OCI-LY3 (cell line): ENCODE measurements at regions not wholly inside any gene's neighbourhood (a gene's known extent, or its start where the extent isn't known, plus 50 kb on each side); places are given as distances from the start of the nearest gene placed in this dataset.

Experiments used
- H2AFZ ChIP-seq: fragments of 200-600, 300-600 bp; shearing (Covaris generic); 2 replicates; pipeline ENCODE4 v1.6.0; 2014; ENCODE audit warnings: antibody characterized with exemption, low read depth, low read length
- H3K27ac ChIP-seq: fragments of 200-600, 300-600 bp; sonication (generic); 2 replicates; pipeline ENCODE4 v1.5.1; 2014; ENCODE audit warnings: mild to moderate bottlenecking, low read length, moderate library complexity, mixed read lengths
- H3K27me3 ChIP-seq: fragments of 200-600, 300-600 bp; sonication (generic); 2 replicates; pipeline ENCODE4 v1.6.1; 2014; ENCODE audit warnings: low read depth, low read length, mixed read lengths
- H3K36me3 ChIP-seq: fragments of 200-600, 300-600 bp; sonication (generic); replicated peaks from 2 replicates; pipeline ENCODE3; 2014; ENCODE audit warnings: low read depth, low read length, mixed read lengths
- H3K4me1 ChIP-seq: fragments of 300-600, 200-600 bp; sonication (generic); 2 replicates; pipeline ENCODE4 v1.6.1; 2014; ENCODE audit warnings: low read length, mixed read lengths
- H3K4me2 ChIP-seq: fragments of 200-600, 300-600 bp; sonication (generic); 2 replicates; pipeline ENCODE4 v1.6.1; 2014; ENCODE audit warnings: low read length, mixed read lengths
- H3K4me3 ChIP-seq: fragments of 300-600, 200-600 bp; sonication (generic); 2 replicates; pipeline ENCODE4 v1.5.1; 2014; ENCODE audit warnings: antibody characterized with exemption, mild to moderate bottlenecking, low read length, moderate library complexity
- H3K79me2 ChIP-seq: fragments of 300-600, 200-600 bp; shearing (Covaris generic); 2 replicates; pipeline ENCODE4 v1.6.1; 2014; ENCODE audit warnings: mild to moderate bottlenecking, low read length, mixed read lengths
- H3K9ac ChIP-seq: fragments of 300-600, 200-600 bp; shearing (Covaris generic); 2 replicates; pipeline ENCODE4 v1.6.0; 2014; ENCODE audit warnings: mild to moderate bottlenecking, low read length, moderate library complexity
- H3K9me3 ChIP-seq: fragments of 200-600, 300-600 bp; shearing (Covaris generic); 2 replicates; pipeline ENCODE4 v1.6.1; 2014; ENCODE audit warnings: low read length, mixed read lengths; ENCODE audit not compliant: insufficient read depth
- H4K20me1 ChIP-seq: fragments of 200-600, 300-600 bp; sonication (generic); 2 replicates; pipeline ENCODE4 v1.6.1; 2016; ENCODE audit warnings: low read length, mixed read lengths; ENCODE audit not compliant: insufficient read depth
- CTCF ChIP-seq: fragments of 200-600, 300-600 bp; sonication (generic); IDR thresholded peaks from 2 replicates; pipeline ENCODE4 v1.5.1; 2014; ENCODE audit warnings: antibody characterized with exemption, low read length, low read depth
- EZH2phosphoT487 ChIP-seq: fragments of 200-600 bp; shearing (Covaris generic); IDR thresholded peaks from 2 replicates; pipeline ENCODE4 v1.6.1; 2018; ENCODE audit warnings: antibody characterized with exemption, mixed run types, low read depth

GRCh38 chr13:75149776-75150175 lies 332.2 kb downstream of the TBC1D4 start:
- Histone ChIP-seq H3K9me3 (no peaks in the 10 kb centered on the region), H3K79me2 (no peaks in the 10 kb centered on the region), H3K4me3 (no peak overlapping the region), H3K27me3 (no peaks in the 10 kb centered on the region), H3K4me1 (no peaks in the 10 kb centered on the region), H3K4me2 (no peak overlapping the region), H3K9ac (no peak overlapping the region), H3K27ac (no peak overlapping the region), H3K36me3 (no peaks in the 10 kb centered on the region), H4K20me1 (no peaks in the 10 kb centered on the region), H2AFZ (no peak overlapping the region)
- TF ChIP-seq EZH2phosphoT487, result no peak
- TF ChIP-seq CTCF, result no peak

GRCh38 chr13:75147946-75148345 lies 334.0 kb downstream of the TBC1D4 start:
- no peaks in the 10 kb centered on the region for H3K9me3 ChIP-seq
- H2AFZ ChIP-seq, result no peak overlapping the region
- no peaks in the 10 kb centered on the region for H3K36me3 ChIP-seq
- no peaks in the 10 kb centered on the region for H3K79me2 ChIP-seq
- H3K9ac ChIP-seq, result no peak overlapping the region
- no peaks in the 10 kb centered on the region for H3K4me1 ChIP-seq
- no peaks in the 10 kb centered on the region for H3K27me3 ChIP-seq
- H3K27ac ChIP-seq, result no peak overlapping the region
- TF ChIP-seq CTCF, result no peak
- TF ChIP-seq EZH2phosphoT487, result no peak
- no peak overlapping the region for H3K4me2 ChIP-seq
- H4K20me1 ChIP-seq, result no peaks in the 10 kb centered on the region
- no peak overlapping the region for H3K4me3 ChIP-seq

DNA sequence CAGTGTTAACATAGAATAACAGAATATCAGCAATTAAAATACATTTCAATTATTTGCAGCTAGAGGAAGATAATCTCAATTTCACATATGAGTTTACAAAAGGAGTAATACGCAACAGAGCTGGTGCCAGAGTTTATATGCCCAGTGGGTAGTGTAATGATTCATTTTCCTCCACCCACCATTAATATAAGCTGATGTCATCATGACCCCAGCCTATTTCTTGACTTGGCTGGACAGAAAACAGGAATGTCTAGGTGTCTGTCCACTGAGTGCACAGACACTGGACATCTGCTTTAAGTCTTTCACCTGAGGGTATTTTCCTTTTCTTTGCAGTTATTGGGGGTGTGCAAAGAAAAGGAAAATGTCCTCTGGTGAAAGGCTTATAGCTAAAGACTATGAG lies 335.5 kb downstream of the TBC1D4 start:
- no peak overlapping the region for H3K4me2 ChIP-seq
- no peak overlapping the region for H3K9ac ChIP-seq
- H3K36me3 ChIP-seq, result no peaks in the 10 kb centered on the region
- H4K20me1 ChIP-seq, result no peaks in the 10 kb centered on the region
- H2AFZ ChIP-seq, result no peak overlapping the region
- H3K4me1 ChIP-seq, result no peaks in the 10 kb centered on the region
- no peaks in the 10 kb centered on the region for H3K9me3 ChIP-seq
- H3K79me2 ChIP-seq, result no peaks in the 10 kb centered on the region
- H3K4me3 ChIP-seq, result no peak overlapping the region
- TF ChIP-seq EZH2phosphoT487 (no peak), CTCF (no peak)
- H3K27ac ChIP-seq, result no peak overlapping the region
- no peaks in the 10 kb centered on the region for H3K27me3 ChIP-seq

- Histone ChIP-seq H3K79me2 (no peaks in the 10 kb centered on the region), H2AFZ (no peak overlapping the region), H3K27me3 (no peaks in the 10 kb centered on the region), H3K36me3 (no peaks in the 10 kb centered on the region), H3K9ac (no peak overlapping the region), H3K4me1 (no peaks in the 10 kb centered on the region), H4K20me1 (no peaks in the 10 kb centered on the region), H3K4me3 (no peak overlapping the region), H3K4me2 (no peak overlapping the region), H3K27ac (no peak overlapping the region), H3K9me3 (no peaks in the 10 kb centered on the region)
- no peak for TF ChIP-seq EZH2phosphoT487
Observed at GRCh38 chr13:75145927-75146326, 336.0 kb downstream of the TBC1D4 start.

DNA sequence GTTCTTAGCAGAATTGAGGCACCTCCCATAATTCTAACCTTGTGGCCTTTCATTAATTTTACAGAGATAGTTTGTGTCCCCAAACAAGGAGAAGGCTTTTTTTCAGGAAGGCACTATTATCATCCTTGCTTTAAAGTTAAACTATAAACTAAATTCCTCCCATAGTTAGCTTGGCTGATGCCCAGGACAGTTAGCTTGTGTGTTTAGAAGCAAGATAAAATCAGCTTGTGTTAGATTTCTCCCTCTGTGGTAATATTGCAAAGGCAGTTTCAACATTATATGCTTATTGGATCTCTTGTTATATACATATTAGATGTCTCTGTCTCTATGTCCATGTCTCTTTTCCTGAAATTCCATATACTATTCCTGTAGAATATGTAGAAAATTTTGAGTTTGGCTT lies 342.7 kb downstream of the TBC1D4 start:
- Histone ChIP-seq H3K9ac (no peak overlapping the region), H4K20me1 (no peaks in the 10 kb centered on the region), H3K9me3 (peaks cover 11% of the 10 kb centered on the region), H3K27me3 (no peaks in the 10 kb centered on the region), H3K4me1 (no peaks in the 10 kb centered on the region), H3K4me3 (no peak overlapping the region), H2AFZ (no peak overlapping the region), H3K4me2 (no peak overlapping the region), H3K36me3 (no peaks in the 10 kb centered on the region), H3K27ac (no peak overlapping the region), H3K79me2 (no peaks in the 10 kb centered on the region)
- TF ChIP-seq EZH2phosphoT487 (no peak), CTCF (no peak)
